CD4-positive, alpha-beta T cell (primary cell): ENCODE measurements at regions not wholly inside any gene's neighbourhood (a gene's known extent, or its start where the extent isn't known, plus 50 kb on each side); places are given as distances from the start of the nearest gene placed in this dataset.
"Not testable (repeated sequence)": the region's sequence is repeated elsewhere in the genome, so short reads cannot be mapped to it uniquely, and the experiment has no call there.

Experiments
- ATAC-seq: fragments of 200-7000 bp; cut with Tn5 transposase; one replicate; pipeline ENCODE4 v1.10.0; 2022; ENCODE audit warnings: mild to moderate bottlenecking; ENCODE audit not compliant: poor library complexity
- CTCF ChIA-PET: fragments of 350-600 bp; sonication (Branson Sonifier 250); formaldehyde crosslinking; loops from one replicate; lab custom pipeline; 2021; ENCODE audit warnings: antibody characterized with exemption, inconsistent platforms; lab: Charles Lee
- POLR2A ChIA-PET: fragments of 350-600 bp; sonication (Branson Sonifier 250); formaldehyde crosslinking; loops from one replicate; lab custom pipeline; 2021; ENCODE audit warnings: antibody characterized with exemption, inconsistent platforms; lab: Charles Lee
- DNase-seq, 14 experiments: peaks; one replicate each; pipeline ENCODE4 v3.0.0-alpha.2; 2013 to 2020; ENCODE audit warnings: mixed read lengths in 2 of 14
- H3K27ac ChIP-seq, 2 donors: one replicate each; pipeline versions ENCODE4 v1.5.1 to v1.7.0; 2013; ENCODE audit warnings: low read length in 2 of 2, low read depth in 1 of 2, mild to moderate bottlenecking in 1 of 2
- H3K27me3 ChIP-seq, 2 experiments: 1 replicate in 1 of 2; 2 replicates in 1 of 2; pipeline versions ENCODE4 v1.6.1 to v1.7.0; 2013; ENCODE audit warnings: low read length in 2 of 2, control low read depth in 1 of 2, mild to moderate bottlenecking in 1 of 2, moderate library complexity in 1 of 2; ENCODE audit not compliant: insufficient read depth in 2 of 2, control insufficient read depth in 1 of 2
- H3K36me3 ChIP-seq: one replicate; pipeline ENCODE4 v1.6.1; 2013; ENCODE audit warnings: low read length, control low read depth; ENCODE audit not compliant: insufficient read depth
- H3K4me1 ChIP-seq: one replicate; pipeline ENCODE4 v1.6.1; 2013; ENCODE audit warnings: low read length, control low read depth; ENCODE audit not compliant: insufficient read depth
- H3K4me3 ChIP-seq: one replicate; pipeline ENCODE4 v1.5.1; 2013; ENCODE audit warnings: mild to moderate bottlenecking, low read length, moderate library complexity
- H3K9me3 ChIP-seq, 2 experiments: 1 replicate in 1 of 2; 2 replicates in 1 of 2; pipeline versions ENCODE4 v1.6.1 to v1.7.0; 2013; ENCODE audit warnings: low read length in 2 of 2, mild to moderate bottlenecking in 2 of 2, control low read depth in 1 of 2, moderate library complexity in 1 of 2; ENCODE audit not compliant: control insufficient read depth in 1 of 2, insufficient read depth in 1 of 2
- H3K27ac Mint-ChIP-seq: one replicate; pipeline ENCODE4 v1.8.0; 2020; ENCODE audit warnings: mixed read lengths
- H3K27me3 Mint-ChIP-seq: one replicate; pipeline ENCODE4 v1.8.0; 2021; ENCODE audit warnings: mixed read lengths
- H3K36me3 Mint-ChIP-seq: one replicate; pipeline ENCODE4 v1.8.0; 2021; ENCODE audit warnings: low read depth, mixed read lengths
- H3K4me1 Mint-ChIP-seq: one replicate; pipeline ENCODE4 v1.8.0; 2021; ENCODE audit warnings: low read depth, mixed read lengths
- H3K4me3 Mint-ChIP-seq: one replicate; pipeline ENCODE4 v1.8.0; 2020; ENCODE audit warnings: mild to moderate bottlenecking, mixed read lengths
- H3K9me3 Mint-ChIP-seq: one replicate; pipeline ENCODE4 v1.8.0; 2020; ENCODE audit warnings: mixed read lengths
- intact Hi-C, 2 experiments: fragments of 100-400 bp; cut with DNase I in 1 of 2; cut with micrococcal nuclease in 1 of 2; formaldehyde crosslinking; loops; one replicate each; pipeline versions ENCODE4 v1.15.1 to v1.9.0; 2023 to 2025; cut with DNase I, micrococcal nuclease
- TF ChIP-seq, protein P1 (sequence below): fragments of 200-600 bp; IDR thresholded peaks from one replicate; pipeline ENCODE4 v1.8.0; 2022; ENCODE audit warnings: antibody characterized with exemption, mild to moderate bottlenecking

- H3K36me3 Mint-ChIP-seq = no peaks in the 10 kb centered on the region
- TF ChIP-seq, protein P1, sequence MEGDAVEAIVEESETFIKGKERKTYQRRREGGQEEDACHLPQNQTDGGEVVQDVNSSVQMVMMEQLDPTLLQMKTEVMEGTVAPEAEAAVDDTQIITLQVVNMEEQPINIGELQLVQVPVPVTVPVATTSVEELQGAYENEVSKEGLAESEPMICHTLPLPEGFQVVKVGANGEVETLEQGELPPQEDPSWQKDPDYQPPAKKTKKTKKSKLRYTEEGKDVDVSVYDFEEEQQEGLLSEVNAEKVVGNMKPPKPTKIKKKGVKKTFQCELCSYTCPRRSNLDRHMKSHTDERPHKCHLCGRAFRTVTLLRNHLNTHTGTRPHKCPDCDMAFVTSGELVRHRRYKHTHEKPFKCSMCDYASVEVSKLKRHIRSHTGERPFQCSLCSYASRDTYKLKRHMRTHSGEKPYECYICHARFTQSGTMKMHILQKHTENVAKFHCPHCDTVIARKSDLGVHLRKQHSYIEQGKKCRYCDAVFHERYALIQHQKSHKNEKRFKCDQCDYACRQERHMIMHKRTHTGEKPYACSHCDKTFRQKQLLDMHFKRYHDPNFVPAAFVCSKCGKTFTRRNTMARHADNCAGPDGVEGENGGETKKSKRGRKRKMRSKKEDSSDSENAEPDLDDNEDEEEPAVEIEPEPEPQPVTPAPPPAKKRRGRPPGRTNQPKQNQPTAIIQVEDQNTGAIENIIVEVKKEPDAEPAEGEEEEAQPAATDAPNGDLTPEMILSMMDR = peak; percentile 7
- Histone ChIP-seq H3K27me3 (peaks cover 0 to 5% of the 10 kb centered on the region in 2 experiments), H3K4me1 (no peaks in the 10 kb centered on the region), H3K4me3 (no peak overlapping the region), H3K9me3 (no peaks in the 10 kb centered on the region), H3K36me3 (no peaks in the 10 kb centered on the region), H3K27ac (no peak overlapping the region)
- CTCF ChIA-PET = no interaction called here
- ATAC-seq (no peak), DNase-seq (no peak)
- H3K4me3 Mint-ChIP-seq = no peak overlapping the region
- no peaks in the 10 kb centered on the region for H3K4me1 Mint-ChIP-seq
- intact Hi-C loops = loop anchor here in 1 of 2 experiments (10.0 kb wide), 1 partner anchor 1210 kb away; no protein-coding TSS in a partner anchor
- no peak overlapping the region for H3K27ac Mint-ChIP-seq
- H3K9me3 Mint-ChIP-seq = no peaks in the 10 kb centered on the region
- POLR2A ChIA-PET = no interaction called here
- peaks cover 22% of the 10 kb centered on the region for H3K27me3 Mint-ChIP-seq
Measured at GRCh38 chr18:22704586-22704918, 228.6 kb upstream of the RBBP8 start.

GRCh38 chr18:22705328-22705727 is 227.8 kb upstream of the RBBP8 start:
- Mint-ChIP-seq H3K4me3 (no peak overlapping the region), H3K36me3 (no peaks in the 10 kb centered on the region), H3K27ac (no peak overlapping the region), H3K27me3 (peaks cover 16% of the 10 kb centered on the region), H3K9me3 (no peaks in the 10 kb centered on the region), H3K4me1 (no peaks in the 10 kb centered on the region)
- DNase-seq (no peak), ATAC-seq (no peak)
- Histone ChIP-seq H3K36me3 (no peaks in the 10 kb centered on the region), H3K4me1 (no peaks in the 10 kb centered on the region), H3K9me3 (no peaks in the 10 kb centered on the region), H3K27ac (no peak overlapping the region), H3K27me3 (peaks cover 0 to 5% of the 10 kb centered on the region in 2 experiments), H3K4me3 (no peak overlapping the region)
- ChIA-PET POLR2A (no interaction called here), CTCF (no interaction called here)
- intact Hi-C loops = loop anchor here in 1 of 2 experiments (5.0 to 10.0 kb wide), 2 partner anchors 1211 to 1508 kb away; no protein-coding TSS in a partner anchor
- TF ChIP-seq, protein P1 = no peak

- POLR2A ChIA-PET, DNase-seq, H3K36me3 Mint-ChIP-seq, H3K27me3 ChIP-seq, H3K9me3 Mint-ChIP-seq, ATAC-seq, H3K4me3 ChIP-seq, H3K27ac ChIP-seq, CTCF ChIA-PET, H3K36me3 ChIP-seq, H3K27ac Mint-ChIP-seq, H3K4me1 ChIP-seq, H3K4me3 Mint-ChIP-seq, H3K9me3 ChIP-seq, H3K4me1 Mint-ChIP-seq: not testable (repeated sequence)
- intact Hi-C loops = loop anchor here in 1 of 2 experiments (5.0 to 10.0 kb wide), 2 partner anchors 1211 to 1509 kb away; no protein-coding TSS in a partner anchor
- peaks cover 13% of the 10 kb centered on the region for H3K27me3 Mint-ChIP-seq
Measured at GRCh38 chr18:22706025-22706424, 227.1 kb upstream of the RBBP8 start.
